ENCODE measurements at regions not wholly inside any gene's neighbourhood (a gene's known extent, or its start where the extent isn't known, plus 50 kb on each side); places are given as distances from the start of the nearest gene placed in this dataset.
"Not testable (repeated sequence)": the region's sequence is repeated elsewhere in the genome, so short reads cannot be mapped to it uniquely, and the experiment has no call there.

DNA sequence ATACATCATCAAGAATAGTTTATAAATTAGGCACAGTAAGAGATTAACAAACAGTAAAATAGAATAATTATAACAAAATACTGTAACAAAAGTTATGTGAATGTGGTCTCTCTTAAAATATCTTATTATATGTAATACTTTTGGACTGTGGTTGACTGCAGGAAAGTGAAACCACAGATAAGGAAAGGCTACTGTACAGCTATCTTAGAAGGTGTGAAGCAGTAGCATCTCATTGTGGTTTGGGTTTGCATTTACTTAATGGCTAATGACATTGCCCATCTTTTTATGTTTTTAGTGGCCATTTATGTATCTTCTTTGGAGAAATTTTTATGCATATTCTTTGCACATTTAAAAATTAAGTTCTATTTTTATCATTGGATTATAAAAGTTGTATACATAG, 296.4 kb upstream of the MAGI2 start:
- Histone ChIP-seq H3K36me3 (no peaks in the 10 kb centered on the region), H3K27me3 (no peaks in the 10 kb centered on the region), H3K27ac (no peak overlapping the region), H3K9ac (no peak overlapping the region), H3K4me1 (no peaks in the 10 kb centered on the region), H3K9me3 (replicated peaks in 1 of 11) (peaks cover 0 to 8% (median 0%) of the 10 kb centered on the region in 11 experiments; a peak in 3 of 22 replicates), H3K4me3 (no peak overlapping the region), H3K4me2 (no peak overlapping the region), H4K20me1 (no peaks in the 10 kb centered on the region)
- no peak for TF ChIP-seq Cebpa-rat (IDR thresholded peaks at IDR 0.05)

DNA sequence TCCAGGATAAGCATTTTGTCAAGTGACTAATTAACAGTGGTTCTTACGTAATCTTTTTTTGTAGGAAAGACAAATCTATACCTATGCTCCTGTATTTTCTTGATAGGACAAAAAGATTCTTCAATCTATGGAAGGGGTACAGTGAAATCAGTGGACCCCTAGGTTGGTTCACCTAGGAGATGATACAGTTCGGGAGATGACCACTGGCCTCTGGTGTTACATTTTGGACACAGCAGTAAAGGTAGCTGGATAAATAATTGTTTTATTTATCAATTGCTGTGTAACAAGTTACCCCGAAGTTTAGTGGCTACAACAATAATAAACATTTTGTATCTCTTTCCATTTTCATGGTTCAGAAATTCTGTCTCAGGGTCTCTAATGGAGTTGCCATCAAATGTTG, 288.2 kb upstream of the MAGI2 start:
- no peak overlapping the region for H3K9ac ChIP-seq
- no peaks in the 10 kb centered on the region for H3K4me1 ChIP-seq
- no peak overlapping the region for H3K27ac ChIP-seq
- H3K4me2 ChIP-seq = no peak overlapping the region
- H3K36me3 ChIP-seq = no peaks in the 10 kb centered on the region
- peaks cover 0 to 14% (median 7%) of the 10 kb centered on the region in 11 experiments; a peak in 12 of 22 replicates for H3K9me3 ChIP-seq (replicated peaks in 1 of 11)
- H3K27me3 ChIP-seq = no peaks in the 10 kb centered on the region
- H3K4me3 ChIP-seq = no peak overlapping the region
- H4K20me1 ChIP-seq = no peaks in the 10 kb centered on the region
- TF ChIP-seq Cebpa-rat (IDR thresholded peaks at IDR 0.05) = no peak

DNA sequence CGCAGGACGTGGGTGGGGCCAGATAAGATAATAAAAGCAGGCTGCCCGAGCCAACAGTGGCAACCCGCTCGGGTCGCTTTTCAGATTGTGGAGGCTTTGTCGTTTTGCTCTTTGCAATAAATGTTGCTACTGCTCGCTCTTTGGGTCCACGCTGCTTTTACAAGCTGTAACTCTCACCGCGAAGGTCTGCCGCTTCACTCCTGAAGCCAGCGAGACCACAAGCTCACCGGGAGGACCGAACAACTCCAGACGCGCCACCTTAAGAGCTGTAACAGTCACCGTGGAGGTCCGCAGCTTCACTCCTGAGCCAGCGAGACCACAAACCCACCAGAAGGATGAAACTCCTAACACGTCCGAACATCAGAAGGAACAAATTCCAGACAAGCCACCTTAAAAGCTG, 286.6 kb upstream of the MAGI2 start:
- no peaks in the 10 kb centered on the region for H3K36me3 ChIP-seq
- H3K4me2 ChIP-seq = no peak overlapping the region
- H3K27ac ChIP-seq = no peak overlapping the region
- H3K4me3 ChIP-seq = no peak overlapping the region
- no peaks in the 10 kb centered on the region for H3K4me1 ChIP-seq
- H3K9me3 ChIP-seq (replicated peaks in 1 of 11) = peaks cover 0 to 14% (median 7%) of the 10 kb centered on the region in 11 experiments; a peak in 12 of 22 replicates
- no peak overlapping the region for H3K9ac ChIP-seq
- H3K27me3 ChIP-seq = no peaks in the 10 kb centered on the region
- H4K20me1 ChIP-seq = no peaks in the 10 kb centered on the region
- no peak for TF ChIP-seq Cebpa-rat (IDR thresholded peaks at IDR 0.05)

DNA sequence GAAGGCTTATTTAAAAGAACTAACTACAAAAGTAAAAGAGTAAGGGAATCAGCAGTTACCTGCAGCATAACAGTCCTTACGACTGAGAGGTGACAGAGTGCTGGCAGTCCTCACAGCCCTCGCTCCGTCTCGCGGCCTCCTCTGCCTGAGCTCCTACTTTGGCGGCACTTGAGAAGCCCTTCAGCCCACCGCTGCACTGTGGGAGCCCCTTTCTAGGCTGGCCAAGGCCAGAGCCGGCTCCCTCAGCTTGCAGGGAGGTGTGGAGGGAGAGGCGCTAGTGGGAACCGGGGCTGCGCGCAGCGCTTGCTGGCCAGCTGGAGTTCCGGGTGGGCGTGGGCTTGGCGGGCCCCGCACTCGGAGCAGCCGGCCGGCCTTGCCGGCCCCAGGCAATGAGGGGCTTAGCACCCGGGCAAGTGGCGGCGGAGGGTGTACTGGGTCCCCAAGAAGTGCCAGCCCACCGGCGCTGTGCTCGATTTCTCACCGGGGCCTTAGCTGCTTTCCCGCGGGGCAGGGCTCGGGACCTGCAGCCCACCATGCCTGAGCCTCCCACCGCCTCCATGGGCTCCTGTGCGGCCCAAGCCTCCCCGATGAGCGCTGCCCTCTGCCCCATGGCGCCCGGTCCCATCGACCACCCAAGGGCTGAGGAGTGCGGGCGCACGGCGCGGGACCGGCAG, 285.7 kb upstream of the MAGI2 start:
- H3K27me3 ChIP-seq, H3K9ac ChIP-seq, H3K4me2 ChIP-seq, H3K4me3 ChIP-seq, H3K4me1 ChIP-seq, H3K27ac ChIP-seq, H4K20me1 ChIP-seq, H3K36me3 ChIP-seq: not testable (repeated sequence)
- peaks cover 0 to 14% (median 7%) of the 10 kb centered on the region in 11 experiments; a peak in 12 of 22 replicates for H3K9me3 ChIP-seq (replicated peaks in 1 of 11)

DNA sequence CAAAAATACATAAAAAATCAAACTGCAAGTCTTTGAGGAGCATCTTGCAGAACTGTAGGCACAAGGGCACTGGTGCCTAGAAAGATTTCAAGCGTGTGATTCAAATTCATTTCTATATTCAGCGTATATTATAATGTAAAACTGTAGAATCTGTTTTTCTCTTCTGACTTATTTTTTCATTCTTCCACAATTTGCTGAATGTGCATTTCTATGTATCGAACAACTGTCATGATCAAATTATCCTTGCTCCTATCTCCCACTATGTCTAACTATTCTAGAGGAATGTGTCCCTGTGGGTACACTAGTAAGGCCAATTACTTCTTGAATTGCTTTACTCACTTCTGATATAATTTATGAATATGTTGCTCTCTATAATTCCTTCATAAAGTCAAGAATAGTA, 283.0 kb upstream of the MAGI2 start:
- no peaks in the 10 kb centered on the region for H3K36me3 ChIP-seq
- no peak overlapping the region for H3K4me2 ChIP-seq
- peaks cover 18 to 40% (median 25%) of the 10 kb centered on the region in 11 experiments for H3K9me3 ChIP-seq (replicated peaks in 1 of 11)
- TF ChIP-seq Cebpa-rat (IDR thresholded peaks at IDR 0.05) = no peak
- H3K27me3 ChIP-seq = no peaks in the 10 kb centered on the region
- no peaks in the 10 kb centered on the region for H4K20me1 ChIP-seq
- no peak overlapping the region for H3K4me3 ChIP-seq
- H3K4me1 ChIP-seq = no peaks in the 10 kb centered on the region
- no peak overlapping the region for H3K27ac ChIP-seq
- H3K9ac ChIP-seq = no peak overlapping the region

DNA sequence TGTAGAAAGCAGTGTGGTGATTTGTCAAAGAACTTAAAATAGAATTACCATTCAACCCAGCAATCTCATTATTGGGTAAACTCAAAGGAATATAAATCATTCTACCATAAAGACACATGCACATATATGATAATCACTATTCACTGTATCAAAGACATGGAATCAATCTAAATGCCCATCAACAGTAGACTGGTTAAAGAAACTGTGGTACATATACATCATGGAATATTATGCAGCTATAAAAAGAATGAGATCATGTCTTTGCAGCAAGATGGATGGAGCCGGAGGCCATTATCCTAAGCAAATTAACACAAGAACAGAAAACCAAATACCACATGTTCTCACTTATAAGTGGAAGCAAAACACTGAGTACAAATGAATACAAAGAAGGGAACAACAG, 281.5 kb upstream of the MAGI2 start:
- Histone ChIP-seq H3K4me3 (no peak overlapping the region), H3K9ac (no peak overlapping the region), H3K27ac (no peak overlapping the region), H3K4me1 (no peaks in the 10 kb centered on the region), H3K9me3 (replicated peaks in 1 of 11) (peaks cover 19 to 39% (median 25%) of the 10 kb centered on the region in 11 experiments), H3K27me3 (no peaks in the 10 kb centered on the region), H3K36me3 (no peaks in the 10 kb centered on the region), H3K4me2 (no peak overlapping the region), H4K20me1 (no peaks in the 10 kb centered on the region)
- no peak for TF ChIP-seq Cebpa-rat (IDR thresholded peaks at IDR 0.05)

DNA sequence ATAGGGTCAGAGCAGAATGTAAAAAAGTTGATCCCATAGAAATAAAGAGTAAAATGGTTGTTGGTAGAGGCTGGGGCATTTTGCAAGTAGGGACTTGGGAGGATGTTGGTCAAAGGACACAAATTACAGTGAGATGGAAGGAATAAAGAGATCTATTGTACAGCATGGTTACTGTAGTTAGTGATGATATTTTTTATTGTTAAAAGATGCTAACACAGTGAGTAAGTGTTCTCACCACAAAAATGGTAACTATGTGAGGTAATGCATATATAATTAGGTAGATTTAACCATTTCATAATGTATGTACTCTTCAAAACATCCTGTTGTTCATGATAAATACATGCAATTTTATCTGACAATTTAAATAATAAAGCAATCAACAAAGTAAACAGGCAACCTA, 280.7 kb upstream of the MAGI2 start:
- Histone ChIP-seq H3K4me3 (no peak overlapping the region), H3K9me3 (replicated peaks in 1 of 11) (peaks cover 19 to 31% (median 22%) of the 10 kb centered on the region in 11 experiments), H3K4me2 (no peak overlapping the region), H3K9ac (no peak overlapping the region), H4K20me1 (no peaks in the 10 kb centered on the region), H3K27me3 (no peaks in the 10 kb centered on the region), H3K27ac (no peak overlapping the region), H3K36me3 (no peaks in the 10 kb centered on the region), H3K4me1 (no peaks in the 10 kb centered on the region)
- no peak for TF ChIP-seq Cebpa-rat (IDR thresholded peaks at IDR 0.05)

DNA sequence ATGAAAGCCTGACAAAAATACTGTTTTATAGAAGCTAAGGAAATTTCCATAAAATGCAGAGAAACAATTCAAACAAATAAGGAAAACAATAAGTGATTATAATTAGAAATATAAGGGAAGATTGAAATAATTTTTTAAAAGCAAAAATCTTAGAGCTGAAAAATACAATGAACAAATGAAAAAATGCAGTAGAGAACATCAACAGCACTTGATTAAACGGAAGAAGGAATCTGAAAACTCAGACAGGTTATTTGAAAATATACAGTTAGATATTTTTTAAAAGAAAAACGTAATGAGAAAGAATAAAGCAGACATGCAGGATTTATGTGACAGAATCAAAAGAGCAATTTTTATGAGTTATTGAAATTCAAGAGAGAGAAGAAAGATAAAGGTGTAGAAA, 279.1 kb upstream of the MAGI2 start:
- H3K4me1 ChIP-seq = no peaks in the 10 kb centered on the region

DNA sequence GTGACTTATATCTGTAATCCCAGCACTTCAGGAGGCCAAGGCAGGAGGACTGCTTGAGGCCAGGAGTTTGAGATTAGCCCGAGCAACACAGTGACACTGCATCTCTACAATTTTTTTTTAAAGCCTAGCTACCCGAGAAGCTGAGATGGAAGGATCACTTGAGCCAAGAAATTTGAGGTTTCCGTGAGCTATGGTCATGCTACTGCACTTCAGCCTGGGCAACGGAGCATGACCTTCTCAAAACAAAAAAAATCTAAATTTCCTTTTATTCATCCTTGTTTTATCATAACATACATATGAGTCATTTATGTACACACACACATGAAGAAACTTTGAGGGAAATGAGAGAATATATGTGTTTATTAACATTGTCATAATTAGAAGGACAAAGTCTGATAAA, 277.5 kb upstream of the MAGI2 start:
- no peaks in the 10 kb centered on the region for H4K20me1 ChIP-seq
- peaks cover 17 to 27% (median 20%) of the 10 kb centered on the region in 11 experiments for H3K9me3 ChIP-seq (replicated peaks in 1 of 11)
- H3K4me3 ChIP-seq = no peak overlapping the region
- TF ChIP-seq Cebpa-rat (IDR thresholded peaks at IDR 0.05) = no peak
- no peak overlapping the region for H3K9ac ChIP-seq
- no peaks in the 10 kb centered on the region for H3K27me3 ChIP-seq
- H3K4me2 ChIP-seq = no peak overlapping the region
- H3K27ac ChIP-seq = no peak overlapping the region
- H3K36me3 ChIP-seq = no peaks in the 10 kb centered on the region
- H3K4me1 ChIP-seq = no peaks in the 10 kb centered on the region

More for the DNA sequence above, 279.1 kb upstream of the MAGI2 start:
- no peak for TF ChIP-seq Cebpa-rat (IDR thresholded peaks at IDR 0.05)
- no peak overlapping the region for H3K27ac ChIP-seq
- H4K20me1 ChIP-seq = no peaks in the 10 kb centered on the region
- H3K9me3 ChIP-seq (replicated peaks in 1 of 11) = peaks cover 17 to 27% (median 20%) of the 10 kb centered on the region in 11 experiments
- H3K36me3 ChIP-seq = no peaks in the 10 kb centered on the region
- no peak overlapping the region for H3K4me2 ChIP-seq
- no peak overlapping the region for H3K9ac ChIP-seq
- no peaks in the 10 kb centered on the region for H3K27me3 ChIP-seq
- H3K4me3 ChIP-seq = no peak overlapping the region

DNA sequence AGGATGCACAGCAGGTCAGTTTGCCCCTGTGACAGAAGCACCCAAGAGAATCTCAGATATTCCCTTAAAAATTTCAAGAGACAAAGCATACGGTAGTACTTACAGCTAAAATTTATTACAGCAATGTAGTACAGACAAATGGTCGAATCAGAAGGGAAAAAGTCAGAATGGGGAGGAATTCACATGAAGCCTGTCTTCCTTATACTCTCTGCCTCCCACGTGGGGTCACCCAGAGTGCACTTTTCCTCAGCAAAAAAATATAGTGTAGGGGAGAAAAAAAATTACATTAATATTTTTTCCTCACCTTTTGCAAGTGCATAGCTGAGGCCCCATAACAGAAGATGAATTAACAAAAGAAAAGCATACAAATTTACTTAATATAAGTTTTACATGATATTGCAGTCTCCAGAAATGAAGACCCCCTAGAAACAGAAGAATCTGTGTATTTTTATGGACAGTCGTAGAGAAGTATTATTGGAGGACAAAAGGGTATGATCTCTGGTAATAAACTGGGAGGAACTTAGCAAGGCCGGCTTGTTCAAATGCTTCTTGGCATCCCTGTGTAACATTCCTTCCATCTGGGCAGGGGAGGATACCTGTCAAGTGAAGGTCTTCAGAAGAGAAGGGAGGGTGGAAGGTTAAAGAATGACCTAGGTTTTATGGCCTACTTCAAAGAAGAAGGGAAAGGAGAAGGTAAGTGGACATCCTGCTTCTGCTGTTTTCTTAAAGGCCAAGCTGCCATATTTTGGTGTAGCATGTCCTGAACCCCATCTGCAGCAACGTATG, 270.6 kb upstream of the MAGI2 start:
- Histone ChIP-seq H3K9ac (no peak overlapping the region), H3K4me1 (no peaks in the 10 kb centered on the region)
- TF ChIP-seq Cebpa-rat (IDR thresholded peaks at IDR 0.05) = no peak

More for the DNA sequence above, 270.6 kb upstream of the MAGI2 start:
- no peaks in the 10 kb centered on the region for H3K36me3 ChIP-seq
- no peaks in the 10 kb centered on the region for H3K27me3 ChIP-seq
- H3K4me2 ChIP-seq = no peak overlapping the region
- no peaks in the 10 kb centered on the region for H4K20me1 ChIP-seq
- H3K27ac ChIP-seq = no peak overlapping the region
- no peaks in the 10 kb centered on the region for H3K9me3 ChIP-seq (replicated peaks in 1 of 11)
- H3K4me3 ChIP-seq = no peak overlapping the region
